Parathyroid adenoma (tissue), 2 donors: ENCODE measurements at regions not wholly inside any gene's neighbourhood (a gene's known extent, or its start where the extent isn't known, plus 50 kb on each side); places are given as distances from the start of the nearest gene placed in this dataset.

Source experiments
- H2AFZ ChIP-seq: fragments of 300-600 bp; sonication (generic); one replicate; pipeline ENCODE4 v1.7.0; 2017; ENCODE audit warnings: antibody characterized with exemption, mild to moderate bottlenecking
- H3K27ac ChIP-seq: fragments of 300-600 bp; sonication (generic); one replicate; pipeline ENCODE4 v1.7.0; 2017
- H3K27me3 ChIP-seq: fragments of 300-600 bp; sonication (generic); one replicate; pipeline ENCODE4 v1.7.0; 2017; ENCODE audit warnings: low read length; ENCODE audit not compliant: control insufficient read depth, insufficient read depth
- H3K36me3 ChIP-seq: fragments of 300-600 bp; sonication (generic); one replicate; pipeline ENCODE4 v1.7.0; 2017; ENCODE audit warnings: low read length; ENCODE audit not compliant: control insufficient read depth, insufficient read depth
- H3K4me1 ChIP-seq: fragments of 300-600 bp; sonication (generic); one replicate; pipeline ENCODE4 v1.7.0; 2017; ENCODE audit warnings: control low read depth
- H3K4me2 ChIP-seq: fragments of 300-600 bp; sonication (generic); one replicate; pipeline ENCODE4 v1.7.0; 2017; ENCODE audit warnings: low read length
- H3K4me3 ChIP-seq: fragments of 300-600 bp; sonication (generic); one replicate; pipeline ENCODE4 v1.7.0; 2017; ENCODE audit warnings: low read depth, low read length
- H3K79me2 ChIP-seq: fragments of 300-600 bp; sonication (generic); one replicate; pipeline ENCODE4 v1.7.0; 2017; ENCODE audit warnings: control low read depth
- H3K9ac ChIP-seq: fragments of 300-600 bp; sonication (generic); one replicate; pipeline ENCODE4 v1.7.0; 2017; ENCODE audit warnings: mild to moderate bottlenecking
- H3K9me3 ChIP-seq: fragments of 300-600 bp; sonication (generic); one replicate; pipeline ENCODE4 v1.7.0; 2017; ENCODE audit warnings: low read length; ENCODE audit not compliant: control insufficient read depth
- TF ChIP-seq, protein P1 (sequence below): fragments of 300-600 bp; sonication (generic); IDR thresholded peaks from one replicate; pipeline ENCODE4 v1.7.0; 2017; ENCODE audit warnings: antibody characterized with exemption, mild to moderate bottlenecking
- donor health status: primary hyperparathyroidism.

DNA sequence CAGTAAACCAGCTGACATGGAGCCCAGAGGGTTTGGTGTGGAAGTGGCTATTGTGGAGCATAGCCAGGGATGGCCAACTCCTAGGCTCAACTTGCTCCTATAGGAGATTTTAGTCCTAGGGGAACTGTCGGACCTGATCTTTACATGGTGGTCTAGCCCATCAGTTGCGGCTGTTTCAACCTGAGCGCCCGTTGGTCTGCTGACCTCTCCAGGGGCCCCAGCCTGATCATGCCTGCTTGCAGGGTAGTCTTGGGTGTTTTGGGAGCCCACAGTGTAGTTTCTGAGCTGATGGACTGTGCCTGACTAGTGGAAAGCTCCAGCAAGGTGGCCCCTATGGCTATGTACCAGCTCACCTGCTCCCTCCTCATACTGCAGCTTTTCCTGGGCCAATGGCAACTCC, 597.0 kb downstream of the IQCM start:
- H3K4me2 ChIP-seq, result no peak overlapping the region
- H3K36me3 ChIP-seq, result no peaks in the 10 kb centered on the region
- H3K27me3 ChIP-seq, result no peaks in the 10 kb centered on the region
- no peaks in the 10 kb centered on the region for H3K9me3 ChIP-seq
- TF ChIP-seq, protein P1, sequence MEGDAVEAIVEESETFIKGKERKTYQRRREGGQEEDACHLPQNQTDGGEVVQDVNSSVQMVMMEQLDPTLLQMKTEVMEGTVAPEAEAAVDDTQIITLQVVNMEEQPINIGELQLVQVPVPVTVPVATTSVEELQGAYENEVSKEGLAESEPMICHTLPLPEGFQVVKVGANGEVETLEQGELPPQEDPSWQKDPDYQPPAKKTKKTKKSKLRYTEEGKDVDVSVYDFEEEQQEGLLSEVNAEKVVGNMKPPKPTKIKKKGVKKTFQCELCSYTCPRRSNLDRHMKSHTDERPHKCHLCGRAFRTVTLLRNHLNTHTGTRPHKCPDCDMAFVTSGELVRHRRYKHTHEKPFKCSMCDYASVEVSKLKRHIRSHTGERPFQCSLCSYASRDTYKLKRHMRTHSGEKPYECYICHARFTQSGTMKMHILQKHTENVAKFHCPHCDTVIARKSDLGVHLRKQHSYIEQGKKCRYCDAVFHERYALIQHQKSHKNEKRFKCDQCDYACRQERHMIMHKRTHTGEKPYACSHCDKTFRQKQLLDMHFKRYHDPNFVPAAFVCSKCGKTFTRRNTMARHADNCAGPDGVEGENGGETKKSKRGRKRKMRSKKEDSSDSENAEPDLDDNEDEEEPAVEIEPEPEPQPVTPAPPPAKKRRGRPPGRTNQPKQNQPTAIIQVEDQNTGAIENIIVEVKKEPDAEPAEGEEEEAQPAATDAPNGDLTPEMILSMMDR, result no peak
- no peaks in the 10 kb centered on the region for H3K79me2 ChIP-seq
- H3K9ac ChIP-seq, result no peak overlapping the region
- no peak overlapping the region for H3K4me3 ChIP-seq
- H3K4me1 ChIP-seq, result no peaks in the 10 kb centered on the region
- no peak overlapping the region for H2AFZ ChIP-seq
- H3K27ac ChIP-seq, result no peak overlapping the region

DNA sequence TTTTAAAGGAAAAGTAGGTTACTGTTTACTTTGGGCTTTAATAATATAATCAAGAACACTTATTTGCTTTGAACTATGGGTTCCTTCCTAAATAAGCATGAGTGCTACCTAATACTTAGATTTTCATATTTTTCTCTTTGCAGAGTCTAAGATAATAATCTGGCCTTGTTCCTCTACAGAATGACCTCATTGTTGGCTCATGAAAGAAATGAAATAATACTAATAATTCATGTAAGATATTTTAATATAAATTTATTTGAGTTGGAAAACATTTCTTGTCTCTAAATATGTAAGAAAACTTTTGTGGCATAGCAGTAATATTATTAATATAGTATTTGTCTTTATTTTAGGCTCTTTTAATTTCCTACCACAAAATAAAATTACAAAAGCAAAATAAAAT, 601.3 kb downstream of the IQCM start:
- TF ChIP-seq, protein P1, result no peak
- H3K4me3 ChIP-seq, result no peak overlapping the region
- H3K4me1 ChIP-seq, result no peaks in the 10 kb centered on the region
- no peak overlapping the region for H3K4me2 ChIP-seq
- H3K9me3 ChIP-seq, result no peaks in the 10 kb centered on the region
- no peaks in the 10 kb centered on the region for H3K27me3 ChIP-seq
- H3K79me2 ChIP-seq, result no peaks in the 10 kb centered on the region
- no peak overlapping the region for H3K9ac ChIP-seq
- no peaks in the 10 kb centered on the region for H3K36me3 ChIP-seq
- no peak overlapping the region for H2AFZ ChIP-seq
- no peak overlapping the region for H3K27ac ChIP-seq

DNA sequence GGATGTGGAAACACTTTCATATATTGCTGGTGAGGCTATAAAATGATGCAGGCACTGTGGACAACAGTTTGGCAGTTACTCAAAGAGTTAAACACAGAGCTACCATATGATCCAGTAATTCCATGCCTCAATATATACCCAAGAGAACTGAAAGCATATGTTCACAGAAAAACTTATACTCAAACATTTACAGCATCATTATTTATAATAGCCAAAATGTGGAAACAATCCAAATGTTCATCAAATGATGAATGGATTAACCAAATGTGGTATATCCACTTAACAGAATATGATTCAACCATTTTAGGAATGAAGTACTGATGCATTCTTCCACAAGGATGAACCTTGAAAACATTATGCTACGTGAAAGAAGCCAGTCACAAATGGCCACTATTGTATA, 603.8 kb downstream of the IQCM start:
- Histone ChIP-seq H3K9me3 (no peaks in the 10 kb centered on the region), H2AFZ (no peak overlapping the region), H3K4me3 (no peak overlapping the region), H3K4me1 (no peaks in the 10 kb centered on the region), H3K36me3 (no peaks in the 10 kb centered on the region), H3K9ac (no peak overlapping the region), H3K4me2 (no peak overlapping the region), H3K27ac (no peak overlapping the region), H3K79me2 (no peaks in the 10 kb centered on the region), H3K27me3 (no peaks in the 10 kb centered on the region)
- TF ChIP-seq, protein P1, result no peak

DNA sequence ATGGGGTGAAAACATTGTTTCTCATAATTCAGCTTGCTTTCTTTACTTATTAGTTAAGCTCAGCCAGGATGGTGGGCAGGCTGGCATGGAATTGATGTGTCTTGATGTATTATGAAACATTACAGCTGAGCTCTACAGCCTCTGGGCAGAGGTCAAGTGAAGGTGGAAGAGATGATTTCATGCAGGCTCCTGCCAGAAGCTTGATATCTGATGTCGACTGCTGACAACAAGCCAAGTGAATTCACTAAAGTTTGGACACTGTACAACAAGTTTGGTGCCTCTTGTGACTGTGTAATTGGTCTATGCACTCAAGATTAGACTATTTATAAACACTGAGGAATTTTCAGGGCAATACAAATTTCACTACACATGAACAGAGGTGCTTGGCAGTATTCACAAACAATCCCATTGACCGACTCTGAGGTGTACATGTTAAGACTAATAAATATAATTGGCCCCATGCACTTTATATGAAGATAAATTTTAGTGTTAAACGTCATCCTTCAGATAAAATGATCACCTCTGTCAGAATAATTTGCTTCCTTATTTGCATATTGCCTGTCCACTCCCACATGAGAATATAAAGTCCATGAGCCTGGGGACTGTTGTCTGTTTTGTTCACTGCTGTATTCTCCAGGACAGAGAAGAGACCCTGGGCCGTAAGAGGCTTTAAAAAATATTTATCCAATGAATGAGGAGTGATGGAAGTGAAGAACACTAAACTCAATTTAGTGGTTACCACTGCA, 612.2 kb downstream of the IQCM start:
- no peaks in the 10 kb centered on the region for H3K36me3 ChIP-seq
- no peak overlapping the region for H3K9ac ChIP-seq
- H3K27me3 ChIP-seq, result no peaks in the 10 kb centered on the region
- H3K27ac ChIP-seq, result no peak overlapping the region
- H2AFZ ChIP-seq, result no peak overlapping the region
- no peak overlapping the region for H3K4me3 ChIP-seq
- TF ChIP-seq, protein P1, result no peak
- H3K4me1 ChIP-seq, result peaks cover 2% of the 10 kb centered on the region
- no peak overlapping the region for H3K4me2 ChIP-seq
- H3K79me2 ChIP-seq, result no peaks in the 10 kb centered on the region
- no peaks in the 10 kb centered on the region for H3K9me3 ChIP-seq

DNA sequence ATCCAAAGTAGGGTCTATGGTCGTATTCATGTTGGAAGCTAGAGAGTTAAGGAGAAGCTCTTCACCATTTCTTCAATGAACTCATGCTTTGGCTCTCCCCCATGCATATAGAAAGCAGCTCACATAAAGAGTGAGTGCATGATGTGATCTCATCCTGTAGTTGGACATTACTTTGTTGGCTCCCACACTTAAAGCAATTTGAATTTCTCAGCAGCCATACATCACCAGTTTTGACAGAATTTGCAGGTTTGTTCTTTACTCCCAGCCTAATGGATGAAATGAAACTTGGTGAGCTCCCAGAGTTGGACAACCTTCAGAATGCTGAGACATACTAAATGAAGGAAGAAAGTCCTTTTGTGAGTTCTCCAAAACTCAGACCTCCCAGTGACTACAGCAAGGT, 613.5 kb downstream of the IQCM start:
- H3K9me3 ChIP-seq, result no peaks in the 10 kb centered on the region
- no peak overlapping the region for H3K4me2 ChIP-seq
- H2AFZ ChIP-seq, result no peak overlapping the region
- H3K79me2 ChIP-seq, result no peaks in the 10 kb centered on the region
- no peak overlapping the region for H3K27ac ChIP-seq
- no peaks in the 10 kb centered on the region for H3K27me3 ChIP-seq
- no peak overlapping the region for H3K4me3 ChIP-seq
- H3K9ac ChIP-seq, result no peak overlapping the region
- TF ChIP-seq, protein P1, result no peak
- no peaks in the 10 kb centered on the region for H3K36me3 ChIP-seq
- peaks cover 2% of the 10 kb centered on the region for H3K4me1 ChIP-seq
